ENCODE measurements at regions not wholly inside any gene's neighbourhood (a gene's known extent, or its start where the extent isn't known, plus 50 kb on each side); places are given as distances from the start of the nearest gene placed in this dataset.

DNA sequence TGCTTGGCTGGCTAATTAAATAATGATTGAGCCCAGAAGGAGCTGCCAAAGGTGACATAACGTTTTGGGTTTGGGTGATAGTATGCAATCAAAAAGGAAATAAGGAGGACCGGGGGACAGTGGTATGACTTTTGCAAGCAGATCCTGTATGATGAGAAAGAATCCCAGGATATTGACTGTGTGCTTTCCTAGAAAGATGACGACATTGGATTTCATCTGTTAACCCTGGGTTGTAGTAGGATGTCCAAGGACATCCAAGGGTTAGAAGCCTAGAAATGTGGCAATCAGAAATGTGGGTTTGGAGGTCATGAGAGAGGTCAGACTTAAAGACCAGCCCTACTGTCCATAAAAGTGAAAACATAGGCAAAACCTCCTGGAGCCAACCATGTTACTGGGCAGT, 50.3 kb upstream of the HMHB1 start:
- peaks cover 3% of the 10 kb centered on the region for H3K4me1 Mint-ChIP-seq
- TF ChIP-seq ESRRA (CRISPR knock-in tag; IDR thresholded peaks at IDR 0.05; ENCODE audit: borderline replicate concordance) (no peak), SMAD4 (CRISPR knock-in tag; IDR thresholded peaks at IDR 0.05) (no peak), CREB1 (CRISPR knock-in tag; IDR thresholded peaks at IDR 0.05) (no peak), FOXJ3 (CRISPR knock-in tag; IDR thresholded peaks at IDR 0.05; ENCODE audit: borderline replicate concordance) (no peak), TEAD1 (CRISPR knock-in tag; IDR thresholded peaks at IDR 0.05) (no peak), ATF1 (CRISPR knock-in tag; IDR thresholded peaks at IDR 0.05) (no peak), HMGA2 (CRISPR knock-in tag; IDR thresholded peaks at IDR 0.05) (no peak), TCF7 (CRISPR knock-in tag; IDR thresholded peaks at IDR 0.05; ENCODE audit: low read depth) (no peak), ZNF232 (CRISPR knock-in tag; IDR thresholded peaks at IDR 0.05) (no peak), TEAD4 (CRISPR knock-in tag; IDR thresholded peaks at IDR 0.05) (no peak), OVOL2 (CRISPR knock-in tag; IDR thresholded peaks at IDR 0.05; ENCODE audit: borderline replicate concordance) (no peak), SP1 (CRISPR knock-in tag; conservative IDR thresholded peaks at IDR 0.05) (no peak), EMX1 (CRISPR knock-in tag; IDR thresholded peaks at IDR 0.05) (no peak), NR1H2 (CRISPR knock-in tag; IDR thresholded peaks at IDR 0.05) (no peak), NFE2L1 (CRISPR knock-in tag; IDR thresholded peaks at IDR 0.05) (no peak)
- TF ChIP-seq, protein P1, sequence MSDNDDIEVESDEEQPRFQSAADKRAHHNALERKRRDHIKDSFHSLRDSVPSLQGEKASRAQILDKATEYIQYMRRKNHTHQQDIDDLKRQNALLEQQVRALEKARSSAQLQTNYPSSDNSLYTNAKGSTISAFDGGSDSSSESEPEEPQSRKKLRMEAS (CRISPR knock-in tag; IDR thresholded peaks at IDR 0.05), result no peak
- TF ChIP-seq, protein P2, sequence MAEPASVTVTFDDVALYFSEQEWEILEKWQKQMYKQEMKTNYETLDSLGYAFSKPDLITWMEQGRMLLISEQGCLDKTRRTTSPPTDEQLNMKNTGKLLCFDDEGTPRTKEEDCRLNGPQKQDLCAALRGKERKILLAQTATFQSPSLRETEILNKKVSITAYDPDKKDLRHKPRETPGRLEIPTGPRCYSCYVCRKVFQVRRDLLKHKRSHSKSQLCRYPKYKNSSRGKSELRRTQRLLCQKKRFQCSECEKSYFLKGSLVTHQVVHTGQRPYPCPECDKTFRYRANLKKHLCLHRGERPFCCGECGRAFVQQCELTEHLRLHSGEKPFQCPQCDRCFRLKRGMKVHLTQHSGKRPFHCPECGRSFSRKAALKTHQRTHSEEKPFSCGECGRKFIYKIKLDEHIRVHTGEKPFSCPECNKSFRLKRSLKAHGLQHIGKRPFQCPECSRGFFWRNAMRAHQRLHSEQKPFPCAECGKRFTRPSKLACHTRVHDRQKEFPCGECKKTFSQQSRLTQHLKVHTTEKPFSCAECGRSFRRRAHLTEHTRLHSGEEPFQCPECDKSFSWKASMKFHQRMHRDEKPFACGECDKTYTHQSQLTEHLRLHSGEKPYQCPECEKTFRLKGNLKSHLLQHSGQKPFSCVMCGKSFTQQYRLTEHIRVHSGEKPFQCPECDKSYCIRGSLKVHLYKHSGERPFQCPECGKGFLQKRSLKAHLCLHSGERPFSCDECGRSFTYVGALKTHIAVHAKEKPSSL (CRISPR knock-in tag; conservative IDR thresholded peaks at IDR 0.05), result no peak
- TF ChIP-seq, protein P3, sequence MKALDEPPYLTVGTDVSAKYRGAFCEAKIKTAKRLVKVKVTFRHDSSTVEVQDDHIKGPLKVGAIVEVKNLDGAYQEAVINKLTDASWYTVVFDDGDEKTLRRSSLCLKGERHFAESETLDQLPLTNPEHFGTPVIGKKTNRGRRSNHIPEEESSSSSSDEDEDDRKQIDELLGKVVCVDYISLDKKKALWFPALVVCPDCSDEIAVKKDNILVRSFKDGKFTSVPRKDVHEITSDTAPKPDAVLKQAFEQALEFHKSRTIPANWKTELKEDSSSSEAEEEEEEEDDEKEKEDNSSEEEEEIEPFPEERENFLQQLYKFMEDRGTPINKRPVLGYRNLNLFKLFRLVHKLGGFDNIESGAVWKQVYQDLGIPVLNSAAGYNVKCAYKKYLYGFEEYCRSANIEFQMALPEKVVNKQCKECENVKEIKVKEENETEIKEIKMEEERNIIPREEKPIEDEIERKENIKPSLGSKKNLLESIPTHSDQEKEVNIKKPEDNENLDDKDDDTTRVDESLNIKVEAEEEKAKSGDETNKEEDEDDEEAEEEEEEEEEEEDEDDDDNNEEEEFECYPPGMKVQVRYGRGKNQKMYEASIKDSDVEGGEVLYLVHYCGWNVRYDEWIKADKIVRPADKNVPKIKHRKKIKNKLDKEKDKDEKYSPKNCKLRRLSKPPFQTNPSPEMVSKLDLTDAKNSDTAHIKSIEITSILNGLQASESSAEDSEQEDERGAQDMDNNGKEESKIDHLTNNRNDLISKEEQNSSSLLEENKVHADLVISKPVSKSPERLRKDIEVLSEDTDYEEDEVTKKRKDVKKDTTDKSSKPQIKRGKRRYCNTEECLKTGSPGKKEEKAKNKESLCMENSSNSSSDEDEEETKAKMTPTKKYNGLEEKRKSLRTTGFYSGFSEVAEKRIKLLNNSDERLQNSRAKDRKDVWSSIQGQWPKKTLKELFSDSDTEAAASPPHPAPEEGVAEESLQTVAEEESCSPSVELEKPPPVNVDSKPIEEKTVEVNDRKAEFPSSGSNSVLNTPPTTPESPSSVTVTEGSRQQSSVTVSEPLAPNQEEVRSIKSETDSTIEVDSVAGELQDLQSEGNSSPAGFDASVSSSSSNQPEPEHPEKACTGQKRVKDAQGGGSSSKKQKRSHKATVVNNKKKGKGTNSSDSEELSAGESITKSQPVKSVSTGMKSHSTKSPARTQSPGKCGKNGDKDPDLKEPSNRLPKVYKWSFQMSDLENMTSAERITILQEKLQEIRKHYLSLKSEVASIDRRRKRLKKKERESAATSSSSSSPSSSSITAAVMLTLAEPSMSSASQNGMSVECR (CRISPR knock-in tag; IDR thresholded peaks at IDR 0.05; ENCODE audit: borderline replicate concordance), result no peak
- TF ChIP-seq, protein P4, sequence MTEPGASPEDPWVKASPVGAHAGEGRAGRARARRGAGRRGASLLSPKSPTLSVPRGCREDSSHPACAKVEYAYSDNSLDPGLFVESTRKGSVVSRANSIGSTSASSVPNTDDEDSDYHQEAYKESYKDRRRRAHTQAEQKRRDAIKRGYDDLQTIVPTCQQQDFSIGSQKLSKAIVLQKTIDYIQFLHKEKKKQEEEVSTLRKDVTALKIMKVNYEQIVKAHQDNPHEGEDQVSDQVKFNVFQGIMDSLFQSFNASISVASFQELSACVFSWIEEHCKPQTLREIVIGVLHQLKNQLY (CRISPR knock-in tag; IDR thresholded peaks at IDR 0.05), result no peak
- H3K36me3 Mint-ChIP-seq, result no peaks in the 10 kb centered on the region
- no peaks in the 10 kb centered on the region for H3K27me3 Mint-ChIP-seq (ENCODE audit: low read depth)
- no peak overlapping the region for H3K4me3 Mint-ChIP-seq
- ChIA-PET POLR2A (interaction anchor here (0.5 kb wide), 1 partner anchor 20 kb away, joined by 4 read pairs; no protein-coding TSS in a partner anchor), CTCF (no interaction called here)
- no peak for DNase-seq (ENCODE audit: low spot score)
- ATAC-seq, result no peak
- no peak overlapping the region for H3K27ac Mint-ChIP-seq
- H3K9me3 Mint-ChIP-seq, result peaks cover 6% of the 10 kb centered on the region

DNA sequence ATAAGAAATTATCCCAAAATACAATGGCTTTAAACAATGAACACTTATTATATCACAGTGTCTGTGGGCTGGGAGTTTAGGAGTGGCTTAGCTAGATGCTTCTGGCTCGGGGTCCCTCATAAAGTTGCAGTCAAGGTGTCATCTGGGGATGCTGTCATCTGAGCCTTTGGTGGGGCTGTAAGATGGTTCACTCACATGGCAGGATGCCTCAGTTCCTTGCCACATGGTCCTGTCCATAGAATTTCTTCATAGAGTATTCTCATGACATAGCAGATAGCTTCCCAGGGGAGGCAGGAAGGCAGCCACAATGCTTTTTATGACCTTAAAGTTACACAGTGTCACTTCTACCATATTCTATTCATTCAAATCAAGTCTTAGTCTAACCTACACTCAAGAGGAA, 51.2 kb upstream of the HMHB1 start:
- H3K4me1 Mint-ChIP-seq, result peaks cover 3% of the 10 kb centered on the region
- ChIA-PET CTCF (no interaction called here), POLR2A (no interaction called here)
- no peak for DNase-seq (ENCODE audit: low spot score)
- H3K27me3 Mint-ChIP-seq (ENCODE audit: low read depth), result no peaks in the 10 kb centered on the region
- H3K27ac Mint-ChIP-seq, result no peak overlapping the region
- no peak overlapping the region for H3K4me3 Mint-ChIP-seq
- TF ChIP-seq FOXK1 (CRISPR knock-in tag; IDR thresholded peaks at IDR 0.05) (no peak), ETV6 (CRISPR knock-in tag; IDR thresholded peaks at IDR 0.05) (no peak), ZNF121 (CRISPR knock-in tag; IDR thresholded peaks at IDR 0.05) (no peak)
- no peaks in the 10 kb centered on the region for H3K36me3 Mint-ChIP-seq
- ATAC-seq, result no peak
- H3K9me3 Mint-ChIP-seq, result peaks cover 6% of the 10 kb centered on the region
